Heart right ventricle (tissue), 16 donors: ENCODE measurements at regions not wholly inside any gene's neighbourhood (a gene's known extent, or its start where the extent isn't known, plus 50 kb on each side); places are given as distances from the start of the nearest gene placed in this dataset.

Experiments
- ATAC-seq, 8 donors: fragments of 200-7000 bp; cut with Tn5 transposase; one replicate each; pipeline ENCODE4 v1.9.1; 2020; ENCODE audit warnings: mild to moderate bottlenecking in 8 of 8, moderate library complexity in 8 of 8, moderate number of reproducible peaks in 1 of 8
- DNase-seq, 2 donors: peaks; one replicate each; pipeline ENCODE4 v3.0.0-alpha.2; 2020
- H3K27ac ChIP-seq, 10 donors: fragments of 200-600 bp; sonication (generic) in 2 of 10; one replicate each; pipeline versions ENCODE4 v1.5.0 to v1.8.0; 2020 to 2022; ENCODE audit warnings: mild to moderate bottlenecking in 3 of 10
- H3K27me3 ChIP-seq, 7 donors: fragments of 200-600 bp; one replicate each; pipeline ENCODE4 v1.8.0; 2021 to 2022; ENCODE audit warnings: mild to moderate bottlenecking in 2 of 7
- H3K36me3 ChIP-seq, 9 donors: fragments of 200-600 bp; sonication (generic) in 1 of 9; one replicate each; pipeline versions ENCODE4 v1.5.0 to v1.8.0; 2020 to 2022; ENCODE audit warnings: mild to moderate bottlenecking in 2 of 9
- H3K4me1 ChIP-seq, 9 donors: fragments of 200-600 bp; sonication (generic) in 1 of 9; one replicate each; pipeline versions ENCODE4 v1.5.0 to v1.8.0; 2020 to 2022; ENCODE audit warnings: mild to moderate bottlenecking in 4 of 9
- H3K4me3 ChIP-seq, 10 donors: fragments of 200-600 bp; sonication (generic) in 2 of 10; one replicate each; pipeline versions ENCODE4 v1.5.0 to v1.8.0; 2020 to 2022; ENCODE audit warnings: mild to moderate bottlenecking in 7 of 10, moderate library complexity in 2 of 10
- H3K9me3 ChIP-seq, 11 donors: fragments of 200-600 bp in 10 of 11; sonication (generic) in 2 of 11; one replicate each; pipeline versions ENCODE4 v1.5.0 to v1.8.0; 2013 to 2022; ENCODE audit warnings: mild to moderate bottlenecking in 2 of 11, control low read depth in 1 of 11, moderate library complexity in 1 of 11
- WGBS, 2 donors: extraction: QIAGEN DNeasy Blood & Tissue Kit; methylation state at CpG; one replicate each; pipeline ENCODE4 v1.1.7; 2013; ENCODE audit warnings: inconsistent platforms in 1 of 2; 5-methylcytosine and 5-hydroxymethylcytosine counted together
- intact Hi-C, 10 donors: fragments of 100-400 bp; cut with DNase I; formaldehyde crosslinking; loops; one replicate each; pipeline versions ENCODE4 v1.11.1 to v1.14.2; 2022
- TF ChIP-seq, protein P1 (sequence below), 9 donors: fragments of 200-600 bp; sonication (generic) in 2 of 9; IDR thresholded peaks; one replicate each; pipeline versions ENCODE4 v1.5.0 to v1.8.0; 2021 to 2022; ENCODE audit warnings: antibody characterized with exemption in 9 of 9, mild to moderate bottlenecking in 5 of 9, moderate library complexity in 1 of 9
- donor health status: Arrhythmogenic right ventricular cardiomyopathy.
- donor health status: ischemic (EF 13 %, LVEDD 7.1; RV severe dilation, severe dysfunction).
- donor health status: healthy with polysubstance abuse.
- donor health status: DM: no; HTN: yes; CAD: no.
- donor health status: DM: no; HTN: no; CAD: no.
- donor health status: ischemic (EF 25% LVEDD 6.9; RV normal size, moderate dysfunction).
- donor health status: ischemic (EF 25% LVEDD 5.7; RV mildly dilated, moderate dysfunction).
- donor health status: healthy.
- donor health status: DM: yes; HTN: yes; CAD: no.
- donor health status: Ischemic cardiomyopathy.
- donor health status: ischemic (EF 35%, LVEDD 5.7; RV mildly dilated, moderate dysfunction).
- donor health status: nonischemic (EF 11% LVEDD 7.7; RV severe dilation, severe dysfunction).
- donor health status: DM: yes; HTN: yes; CAD: no.
- donor health status: PGD.
- donor health status: ischemic (EF 29% LVEDD 5.4; RV normal size, mild dysfunction).
- donor health status: nonischemic (EF 23%, LVEDD 6.1; RV moderate dilation, normal function).

- H3K4me1 ChIP-seq, result no peaks in the 10 kb centered on the region
- ATAC-seq (no peak), DNase-seq (no peak)
- no peak overlapping the region for H3K4me3 ChIP-seq
- H3K9me3 ChIP-seq, result no peaks in the 10 kb centered on the region
- H3K27me3 ChIP-seq, result no peaks in the 10 kb centered on the region
- TF ChIP-seq, protein P1, sequence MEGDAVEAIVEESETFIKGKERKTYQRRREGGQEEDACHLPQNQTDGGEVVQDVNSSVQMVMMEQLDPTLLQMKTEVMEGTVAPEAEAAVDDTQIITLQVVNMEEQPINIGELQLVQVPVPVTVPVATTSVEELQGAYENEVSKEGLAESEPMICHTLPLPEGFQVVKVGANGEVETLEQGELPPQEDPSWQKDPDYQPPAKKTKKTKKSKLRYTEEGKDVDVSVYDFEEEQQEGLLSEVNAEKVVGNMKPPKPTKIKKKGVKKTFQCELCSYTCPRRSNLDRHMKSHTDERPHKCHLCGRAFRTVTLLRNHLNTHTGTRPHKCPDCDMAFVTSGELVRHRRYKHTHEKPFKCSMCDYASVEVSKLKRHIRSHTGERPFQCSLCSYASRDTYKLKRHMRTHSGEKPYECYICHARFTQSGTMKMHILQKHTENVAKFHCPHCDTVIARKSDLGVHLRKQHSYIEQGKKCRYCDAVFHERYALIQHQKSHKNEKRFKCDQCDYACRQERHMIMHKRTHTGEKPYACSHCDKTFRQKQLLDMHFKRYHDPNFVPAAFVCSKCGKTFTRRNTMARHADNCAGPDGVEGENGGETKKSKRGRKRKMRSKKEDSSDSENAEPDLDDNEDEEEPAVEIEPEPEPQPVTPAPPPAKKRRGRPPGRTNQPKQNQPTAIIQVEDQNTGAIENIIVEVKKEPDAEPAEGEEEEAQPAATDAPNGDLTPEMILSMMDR (IDR thresholded peaks at IDR 0.05), result no peak
- H3K36me3 ChIP-seq, result no peaks in the 10 kb centered on the region
- no peak overlapping the region for H3K27ac ChIP-seq
- intact Hi-C loops, result no loop called here
- 70 to 71% methylated on average over 4 of the region's 4 CpGs for WGBS, 2 donors
Observed at GRCh38 chr3:125652349-125652748, 57.1 kb upstream of the OSBPL11 start.

GRCh38 chr3:125654526-125654925 lies 59.2 kb upstream of the OSBPL11 start:
- ATAC-seq, result no peak
- TF ChIP-seq, protein P1 (IDR thresholded peaks at IDR 0.05), result no peak

DNA sequence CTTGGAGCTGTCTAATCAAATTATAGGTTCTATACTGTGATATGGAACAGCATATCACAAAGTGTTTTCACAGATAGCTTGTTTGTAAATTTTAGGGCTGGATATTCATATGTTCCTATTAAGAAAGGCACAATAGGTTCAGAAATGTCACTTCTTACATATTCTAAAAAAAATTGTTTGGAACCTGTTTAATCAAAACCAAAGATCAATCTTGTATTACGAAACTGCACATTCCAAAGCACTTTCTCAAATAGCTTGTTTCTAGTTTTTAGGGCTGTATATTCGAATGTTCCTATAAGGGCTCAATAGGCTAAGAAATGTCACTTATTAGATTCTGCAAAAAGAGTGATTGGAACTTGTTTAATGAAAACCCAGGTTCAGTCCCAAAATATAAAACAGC lies 67.4 kb upstream of the OSBPL11 start:
- TF ChIP-seq, protein P1 (IDR thresholded peaks at IDR 0.05), result no peak
- DNase-seq (no peak), ATAC-seq (no peak)
- H3K9me3 ChIP-seq, result no peaks in the 10 kb centered on the region
- intact Hi-C loops, result no loop called here
- no peaks in the 10 kb centered on the region for H3K4me1 ChIP-seq
- no peaks in the 10 kb centered on the region for H3K36me3 ChIP-seq
- no peak overlapping the region for H3K4me3 ChIP-seq
- WGBS, 2 donors, result 86 to 96% methylated on average over 2 of the region's 2 CpGs
- no peak overlapping the region for H3K27ac ChIP-seq
- no peaks in the 10 kb centered on the region for H3K27me3 ChIP-seq

More at GRCh38 chr3:125654526-125654925, 59.2 kb upstream of the OSBPL11 start:
- H3K27ac ChIP-seq, result no peak overlapping the region
- H3K36me3 ChIP-seq, result no peaks in the 10 kb centered on the region
- no peaks in the 10 kb centered on the region for H3K4me1 ChIP-seq
- intact Hi-C loops, result no loop called here
- no peaks in the 10 kb centered on the region for H3K27me3 ChIP-seq
- H3K4me3 ChIP-seq, result no peak overlapping the region
- WGBS, 2 donors, result 96 to 100% methylated on average over 1 of the region's 1 CpG
- H3K9me3 ChIP-seq, result no peaks in the 10 kb centered on the region
- DNase-seq, result no peak

- ATAC-seq (no peak), DNase-seq (no peak)
- intact Hi-C loops, result no loop called here
- Histone ChIP-seq H3K9me3 (no peaks in the 10 kb centered on the region), H3K27ac (no peak overlapping the region), H3K4me3 (no peak overlapping the region), H3K36me3 (no peaks in the 10 kb centered on the region), H3K4me1 (no peaks in the 10 kb centered on the region), H3K27me3 (no peaks in the 10 kb centered on the region)
- TF ChIP-seq, protein P1 (IDR thresholded peaks at IDR 0.05), result no peak
- 85 to 87% methylated on average over 1 of the region's 1 CpG for WGBS, 2 donors
Observed at GRCh38 chr3:125670352-125670751, 75.1 kb upstream of the OSBPL11 start.

DNA sequence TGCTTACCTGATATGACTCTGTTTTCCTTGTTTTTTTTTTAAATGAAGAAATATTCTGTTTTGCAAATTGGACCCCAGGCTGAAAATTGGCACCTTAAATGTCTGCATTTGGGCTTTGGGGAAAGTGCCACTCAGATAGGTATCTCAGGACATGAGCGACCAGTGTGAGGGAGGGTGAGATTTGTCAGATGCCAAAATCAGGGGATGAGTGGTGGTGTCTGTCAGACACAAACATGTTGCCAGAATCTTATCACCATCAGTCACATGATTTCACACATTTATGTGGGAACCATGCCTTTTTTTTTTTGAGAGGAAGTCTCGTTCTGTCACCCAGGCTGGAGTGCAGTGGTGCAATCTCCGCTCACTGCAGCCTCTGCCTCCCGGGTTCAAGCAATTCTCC lies 75.6 kb upstream of the OSBPL11 start:
- intact Hi-C loops, result no loop called here
- DNase-seq, result no peak
- 79 to 80% methylated on average over 4 of the region's 4 CpGs for WGBS, 2 donors
- Histone ChIP-seq H3K9me3 (no peaks in the 10 kb centered on the region), H3K4me1 (no peaks in the 10 kb centered on the region), H3K27me3 (no peaks in the 10 kb centered on the region), H3K4me3 (no peak overlapping the region), H3K27ac (no peak overlapping the region), H3K36me3 (no peaks in the 10 kb centered on the region)
- no peak for ATAC-seq
- TF ChIP-seq, protein P1 (IDR thresholded peaks at IDR 0.05), result no peak
